Natural killer cell (primary cell): ENCODE measurements at regions not wholly inside any gene's neighbourhood (a gene's known extent, or its start where the extent isn't known, plus 50 kb on each side); places are given as distances from the start of the nearest gene placed in this dataset.

Experiments
- ATAC-seq, 3 donors: fragments of 150-1000 bp in 2 of 3; fragments of 200-7000 bp in 1 of 3; cut with Tn5 transposase; 1 replicate in 1 of 3; 2 replicates in 2 of 3; pipeline ENCODE4 v1.10.0; 2021; ENCODE audit warnings: mild to moderate bottlenecking in 2 of 3, moderate library complexity in 2 of 3
- DNase-seq, 2 donors: peaks; one replicate each; pipeline versions ENCODE4 v3.0.0 to v3.0.0-alpha.2; 2013 to 2021; ENCODE audit warnings: mixed read lengths in 1 of 2
- H3K27ac ChIP-seq: one replicate; pipeline ENCODE4 v1.5.1; 2013; ENCODE audit warnings: mild to moderate bottlenecking, low read length
- H3K27me3 ChIP-seq: one replicate; pipeline ENCODE4 v1.6.1; 2013; ENCODE audit warnings: low read length; ENCODE audit not compliant: control insufficient read depth, insufficient read depth
- H3K36me3 ChIP-seq: one replicate; pipeline ENCODE4 v1.6.1; 2013; ENCODE audit warnings: low read length; ENCODE audit not compliant: control insufficient read depth, insufficient read depth
- H3K4me1 ChIP-seq: one replicate; pipeline ENCODE4 v1.6.1; 2013; ENCODE audit warnings: low read length; ENCODE audit not compliant: control insufficient read depth, insufficient read depth
- H3K4me3 ChIP-seq: one replicate; pipeline ENCODE4 v1.5.1; 2013; ENCODE audit warnings: low read length
- H3K9me3 ChIP-seq: one replicate; pipeline ENCODE4 v1.6.1; 2013; ENCODE audit warnings: low read length; ENCODE audit not compliant: control insufficient read depth, insufficient read depth
- H3K27ac Mint-ChIP-seq, 2 donors: one replicate each; pipeline ENCODE4 v1.8.0; 2022; ENCODE audit warnings: mild to moderate bottlenecking in 2 of 2, mixed read lengths in 2 of 2, moderate library complexity in 1 of 2
- H3K27me3 Mint-ChIP-seq, 2 donors: one replicate each; pipeline ENCODE4 v1.8.0; 2022; ENCODE audit warnings: low read depth in 2 of 2, mixed read lengths in 2 of 2
- H3K36me3 Mint-ChIP-seq: one replicate; pipeline ENCODE4 v1.8.0; 2022; ENCODE audit warnings: mixed read lengths
- H3K4me1 Mint-ChIP-seq, 2 donors: one replicate each; pipeline ENCODE4 v1.8.0; 2022; ENCODE audit warnings: mixed read lengths in 2 of 2
- H3K4me3 Mint-ChIP-seq: one replicate; pipeline ENCODE4 v1.8.0; 2022; ENCODE audit warnings: mild to moderate bottlenecking, moderate library complexity, mixed read lengths
- H3K9me3 Mint-ChIP-seq, 2 donors: one replicate each; pipeline ENCODE4 v1.8.0; 2022; ENCODE audit warnings: mixed read lengths in 2 of 2
- CTCF ChIP-seq: fragments of 200-600 bp; IDR thresholded peaks from one replicate; pipeline ENCODE4 v1.8.0; 2022; ENCODE audit warnings: antibody characterized with exemption
- WGBS: methylation state at CpG from one replicate; pipeline ENCODE4 v1.1.7; 2013; ENCODE audit warnings: missing lambda C conversion rate; ENCODE audit not compliant: insufficient coverage; 5-methylcytosine and 5-hydroxymethylcytosine counted together
- intact Hi-C: fragments of 100-400 bp; cut with micrococcal nuclease; formaldehyde crosslinking; loops from one replicate; pipeline ENCODE4 v1.14.2; 2022

DNA sequence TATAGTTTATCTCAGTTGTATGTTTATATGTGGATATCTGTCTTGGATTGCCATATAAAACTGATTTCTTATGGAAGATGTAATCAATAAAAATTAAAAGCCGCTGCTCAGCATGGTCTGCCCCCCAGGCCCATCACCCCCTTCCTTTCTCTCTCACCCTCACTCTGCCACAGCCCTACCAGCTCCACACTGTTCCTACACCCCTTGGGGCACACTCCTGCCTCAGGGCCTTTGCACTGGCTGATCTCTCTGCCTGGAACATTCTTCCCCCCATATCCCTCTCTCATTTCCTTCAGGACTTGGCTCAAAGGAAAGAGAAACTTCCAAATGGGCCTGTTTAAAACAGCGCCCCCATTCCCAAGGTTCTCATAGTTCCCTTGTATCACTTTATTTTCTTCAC, 63.1 kb downstream of the LRRC32 start:
- TF ChIP-seq CTCF, result no peak
- Histone ChIP-seq H3K27me3 (no peaks in the 10 kb centered on the region), H3K27ac (no peak overlapping the region), H3K4me3 (no peak overlapping the region), H3K36me3 (no peaks in the 10 kb centered on the region), H3K9me3 (no peaks in the 10 kb centered on the region), H3K4me1 (no peaks in the 10 kb centered on the region)
- ATAC-seq (no peak), DNase-seq (no peak)
- H3K9me3 Mint-ChIP-seq, result no peaks in the 10 kb centered on the region
- WGBS, result 90% methylated on average over 2 of the region's 2 CpGs
- no peaks in the 10 kb centered on the region for H3K36me3 Mint-ChIP-seq
- intact Hi-C loops, result no loop called here
- no peaks in the 10 kb centered on the region for H3K4me1 Mint-ChIP-seq
- H3K27me3 Mint-ChIP-seq, result peaks cover 0 to 6% of the 10 kb centered on the region in 2 donors
- H3K27ac Mint-ChIP-seq, result no peak overlapping the region
- no peak overlapping the region for H3K4me3 Mint-ChIP-seq

GRCh38 chr11:76605338-76606074, 65.0 kb downstream of the LRRC32 start:
- H3K36me3 ChIP-seq, result no peaks in the 10 kb centered on the region
- ATAC-seq (no peak), DNase-seq (peak in 1 of 2 donors; percentile 2)
- intact Hi-C loops, result no loop called here
- no peaks in the 10 kb centered on the region for H3K36me3 Mint-ChIP-seq
- no peaks in the 10 kb centered on the region for H3K4me1 ChIP-seq
- no peak for TF ChIP-seq CTCF
- no peaks in the 10 kb centered on the region for H3K9me3 Mint-ChIP-seq
- no peak overlapping the region for H3K4me3 ChIP-seq
- H3K27me3 Mint-ChIP-seq, result peaks cover 0 to 6% of the 10 kb centered on the region in 2 donors
- H3K4me1 Mint-ChIP-seq, result no peaks in the 10 kb centered on the region
- H3K4me3 Mint-ChIP-seq, result no peak overlapping the region
- no peak overlapping the region for H3K27ac Mint-ChIP-seq
- no peaks in the 10 kb centered on the region for H3K27me3 ChIP-seq
- H3K9me3 ChIP-seq, result no peaks in the 10 kb centered on the region
- no peak overlapping the region for H3K27ac ChIP-seq
- 89% methylated on average over 8 of the region's 8 CpGs for WGBS

DNA sequence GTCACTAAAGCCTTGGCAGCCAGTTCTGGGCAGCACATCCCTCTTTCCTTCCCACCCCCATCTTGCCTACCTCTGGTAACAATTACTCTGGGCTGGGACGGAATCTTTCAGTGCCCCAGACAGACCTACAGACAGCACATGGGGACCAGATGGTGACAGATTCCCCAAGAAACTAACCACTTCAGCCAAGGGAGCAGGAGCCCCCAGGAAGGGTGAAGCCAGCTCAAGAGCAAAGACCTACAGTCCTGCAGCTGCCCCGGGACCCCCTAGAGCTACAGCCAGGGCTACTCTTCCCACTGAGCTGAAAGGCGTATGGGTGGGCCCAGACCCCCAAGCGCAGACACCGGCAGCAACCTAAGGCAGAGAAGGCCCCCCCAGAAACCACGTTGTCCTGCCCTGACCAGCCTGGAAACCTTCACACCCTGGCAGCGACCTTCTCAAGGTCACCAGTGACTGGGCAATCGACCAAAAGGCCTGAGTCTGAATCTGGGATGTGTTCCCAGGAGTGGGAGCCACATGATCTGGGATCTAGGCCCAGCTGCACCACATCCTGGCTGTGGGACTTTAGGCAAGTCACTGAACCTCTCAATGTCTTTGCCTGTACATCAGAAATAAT, 65.8 kb downstream of the LRRC32 start:
- ATAC-seq (no peak), DNase-seq (no peak)
- Mint-ChIP-seq H3K27me3 (peaks cover 4 to 9% of the 10 kb centered on the region in 2 donors), H3K27ac (no peak overlapping the region), H3K4me3 (no peak overlapping the region), H3K4me1 (no peaks in the 10 kb centered on the region), H3K9me3 (no peaks in the 10 kb centered on the region), H3K36me3 (no peaks in the 10 kb centered on the region)
- no peak for TF ChIP-seq CTCF
- H3K4me1 ChIP-seq, result no peaks in the 10 kb centered on the region
- no peak overlapping the region for H3K27ac ChIP-seq
- intact Hi-C loops, result no loop called here
- no peaks in the 10 kb centered on the region for H3K36me3 ChIP-seq
- H3K9me3 ChIP-seq, result no peaks in the 10 kb centered on the region
- no peaks in the 10 kb centered on the region for H3K27me3 ChIP-seq
- WGBS, result 80% methylated on average over 8 of the region's 8 CpGs
- no peak overlapping the region for H3K4me3 ChIP-seq
